CD4-positive, alpha-beta T cell treated with Interleukin-4 for 4 hours (primary cell): ENCODE measurements at regions not wholly inside any gene's neighbourhood (a gene's known extent, or its start where the extent isn't known, plus 50 kb on each side); places are given as distances from the start of the nearest gene placed in this dataset.
"Not testable (repeated sequence)": the region's sequence is repeated elsewhere in the genome, so short reads cannot be mapped to it uniquely, and the experiment has no call there.

Experiments
- DNase-seq: peaks from one replicate; pipeline ENCODE4 v3.0.0-alpha.2; 2020

GRCh38 chr7:63856466-63856865 lies 142.2 kb upstream of the ZNF722 start:
- not testable (repeated sequence) for DNase-seq

GRCh38 chr7:63867127-63867526 lies 131.5 kb upstream of the ZNF722 start:
- no peak for DNase-seq

DNA sequence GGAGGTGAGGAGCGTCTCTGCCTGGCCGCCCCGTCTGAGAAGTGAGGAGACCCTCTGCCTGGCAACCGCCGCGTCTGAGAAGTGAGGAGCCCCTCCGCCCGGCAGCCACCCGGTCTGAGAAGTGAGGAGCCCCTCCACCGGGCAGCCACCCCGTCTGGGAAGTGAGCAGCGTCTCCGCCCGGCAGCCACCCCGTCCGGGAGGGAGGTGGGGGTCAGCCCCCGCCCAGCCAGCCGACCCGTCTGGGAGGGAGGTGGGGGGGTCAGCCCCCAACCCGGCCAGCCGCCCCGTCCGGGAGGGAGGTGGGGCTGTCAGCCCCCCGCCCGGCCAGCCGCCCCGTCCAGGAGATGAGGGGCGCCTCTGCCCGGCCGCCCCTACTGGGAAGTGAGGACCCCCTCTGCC lies 124.4 kb upstream of the ZNF722 start:
- DNase-seq: not testable (repeated sequence)

GRCh38 chr7:63876707-63877322 lies 121.8 kb upstream of the ZNF722 start:
- no peak for DNase-seq

DNA sequence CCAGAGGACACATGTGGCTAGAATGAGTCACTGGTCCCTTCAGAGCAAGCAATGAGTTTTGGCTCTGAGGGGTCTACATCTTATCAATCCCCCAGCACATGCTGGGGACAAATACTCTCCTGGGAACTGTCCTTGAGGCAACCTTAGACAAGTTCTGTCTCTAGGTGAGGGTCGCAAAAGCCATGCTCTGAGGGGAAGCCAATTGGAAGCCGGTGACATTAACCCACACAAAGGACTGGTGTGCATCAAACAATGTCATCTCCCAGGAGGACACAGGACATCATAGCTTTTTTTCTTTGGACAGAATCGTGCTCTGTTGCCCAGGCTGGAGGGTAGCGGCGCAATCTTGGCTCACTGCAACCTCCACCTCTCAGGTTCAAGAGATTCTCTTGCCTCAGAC lies 111.6 kb upstream of the ZNF722 start:
- DNase-seq: no peak

DNA sequence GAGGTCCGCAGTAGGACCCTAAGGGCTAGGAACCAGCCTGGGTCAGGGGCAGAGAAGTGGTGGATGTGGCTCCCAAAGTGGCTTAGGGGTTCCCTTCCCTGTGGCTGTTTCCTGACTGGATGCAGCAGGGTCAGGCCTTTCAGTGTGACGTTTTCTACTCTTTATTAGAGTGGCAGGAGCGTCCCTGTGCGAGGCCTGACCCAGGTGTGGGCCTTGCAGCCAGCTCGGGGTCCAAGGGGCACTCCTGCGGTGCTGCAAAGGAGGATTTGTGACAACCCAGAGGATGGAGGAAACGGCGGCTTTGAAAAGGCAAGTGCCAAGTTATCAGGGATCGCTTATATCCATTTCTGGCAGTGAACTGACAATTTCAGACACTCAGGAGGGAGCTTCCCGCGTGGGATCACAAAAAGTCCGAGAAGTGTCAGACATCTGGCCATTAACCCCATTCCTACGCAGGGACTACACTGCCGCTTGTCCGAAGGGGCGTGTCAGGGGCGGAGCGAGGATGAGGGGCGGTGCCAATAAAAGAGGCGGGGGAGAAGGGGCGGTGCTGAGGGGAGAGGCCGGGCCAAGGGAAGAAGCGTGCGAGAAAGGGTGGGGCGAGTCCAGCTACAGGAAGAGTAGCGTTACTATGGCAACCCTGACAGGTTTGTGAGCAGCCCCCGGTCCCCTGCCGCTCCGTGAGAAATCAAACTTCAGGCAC lies 98.8 kb upstream of the ZNF722 start:
- peak; percentile 64 for DNase-seq

DNA sequence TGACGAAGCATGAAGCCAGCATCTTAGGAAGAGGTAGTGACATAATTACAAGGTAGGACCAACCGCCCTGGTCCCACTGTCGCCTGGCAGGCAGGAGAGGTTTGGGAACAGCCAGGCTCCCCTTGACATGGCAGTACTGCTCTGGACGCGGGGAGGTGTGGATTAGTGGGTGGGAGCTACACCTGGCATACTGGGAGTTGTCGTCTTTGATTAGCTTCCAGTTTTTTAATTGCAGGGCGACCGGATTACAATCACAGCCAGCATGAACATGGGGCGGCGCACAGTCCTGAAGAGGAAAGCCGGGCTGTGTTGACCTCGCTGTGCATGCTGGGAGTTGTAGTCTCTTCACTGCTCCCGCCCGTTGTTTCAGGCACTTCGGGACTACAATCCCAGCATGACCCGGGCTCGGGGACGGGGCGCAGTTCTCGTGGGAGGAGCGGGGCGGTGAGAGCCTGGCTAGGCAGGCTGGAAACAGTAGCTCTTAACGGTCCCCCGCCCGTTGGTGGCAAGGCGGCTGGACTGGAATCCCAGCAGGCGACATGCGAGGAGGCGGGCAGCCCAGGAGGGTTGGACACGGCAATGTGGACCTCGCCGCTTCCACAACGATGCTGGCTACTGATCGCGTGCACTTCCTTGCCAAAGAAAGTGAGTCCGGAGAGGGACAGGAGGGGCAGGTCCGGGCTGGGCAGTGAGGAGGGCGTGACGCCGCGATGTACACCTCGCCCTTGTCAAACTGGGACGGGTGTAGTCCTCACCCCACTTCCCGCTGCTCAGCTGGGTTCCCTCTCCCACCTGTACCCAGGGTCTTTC lies 98.0 kb upstream of the ZNF722 start:
- peak; percentile 80 for DNase-seq

- not testable (repeated sequence) for DNase-seq
These were observed 97.5 kb upstream of the ZNF722 start for GRCh38 chr7:63901204-63901506.

GRCh38 chr7:63918986-63919385 lies 79.7 kb upstream of the ZNF722 start:
- no peak for DNase-seq

DNA sequence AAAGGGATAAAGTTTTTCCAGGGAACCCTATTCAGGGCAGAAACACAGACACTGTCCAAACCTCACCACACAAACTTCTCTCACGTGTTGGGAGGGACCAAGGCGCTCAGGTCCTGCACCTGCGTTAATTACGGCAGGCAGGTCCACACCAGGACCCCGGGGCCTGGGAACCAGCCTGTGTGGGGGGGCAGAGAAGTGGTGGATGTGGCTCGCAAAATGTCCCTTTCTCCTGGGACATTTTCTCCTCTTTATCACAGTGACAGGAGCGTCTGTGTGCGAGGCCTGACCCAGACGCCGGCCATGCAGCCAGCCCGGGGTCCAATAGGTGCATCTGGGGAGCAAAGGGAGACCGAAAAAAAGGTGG lies 73.4 kb upstream of the ZNF722 start:
- DNase-seq: no peak

- DNase-seq: peak; percentile 86
These were observed 72.8 kb upstream of the ZNF722 start for GRCh38 chr7:63925626-63926460.

DNA sequence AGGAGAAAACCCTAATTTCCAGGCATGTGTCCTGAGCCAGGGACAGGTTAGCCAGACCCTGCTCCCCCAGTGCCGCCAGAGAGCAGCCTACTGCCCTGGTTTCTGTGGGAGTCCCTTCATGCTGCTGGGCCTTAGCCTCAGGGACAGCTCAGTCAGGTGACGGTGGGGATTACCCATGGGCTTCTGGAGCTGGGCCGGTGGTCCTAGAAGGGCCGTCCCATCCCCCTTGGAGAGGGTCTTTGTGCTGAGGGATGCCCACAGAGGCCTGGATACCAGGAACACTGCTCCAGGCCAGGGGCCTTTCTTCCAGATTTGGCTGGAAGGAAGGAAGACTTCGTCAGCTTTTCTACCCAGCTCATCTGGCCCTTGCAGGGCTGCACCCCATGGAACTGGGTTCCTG lies 71.4 kb upstream of the ZNF722 start:
- DNase-seq: no peak

DNA sequence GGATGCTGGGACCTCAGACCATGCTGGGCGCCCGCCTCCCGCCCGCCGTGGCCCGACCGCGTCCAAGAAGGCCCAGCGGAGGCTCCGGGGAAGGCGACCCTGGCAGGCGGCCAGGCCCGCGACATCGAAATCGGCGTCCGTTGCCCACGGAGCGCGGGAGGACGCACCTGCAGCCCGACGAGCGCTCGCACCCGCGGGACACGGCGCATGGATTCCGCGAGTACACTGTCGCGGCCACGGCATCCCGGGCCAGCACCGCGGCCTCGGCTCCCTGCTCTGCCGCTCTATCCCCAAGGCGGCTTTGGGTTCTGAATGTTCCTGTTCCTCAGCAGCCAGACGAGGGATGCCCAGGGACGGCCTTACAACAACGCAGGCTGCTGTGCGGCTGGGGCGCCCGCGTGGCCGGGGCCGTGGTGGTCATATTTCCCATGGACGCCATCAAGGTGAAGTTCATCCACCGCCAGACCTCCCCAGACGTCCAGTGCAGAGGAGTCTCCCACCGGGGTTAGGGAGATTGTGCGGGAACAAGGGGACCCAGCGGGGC lies 67.5 kb upstream of the ZNF722 start:
- DNase-seq: no peak

GRCh38 chr7:63931985-63932577 lies 66.6 kb upstream of the ZNF722 start:
- DNase-seq: no peak
